A549 (cell line): ENCODE measurements at regions not wholly inside any gene's neighbourhood (a gene's known extent, or its start where the extent isn't known, plus 50 kb on each side); places are given as distances from the start of the nearest gene placed in this dataset.

ENCODE experiments used
- CTCF ChIP-seq: fragments of >200 bp; sonication (Bioruptor Twin); formaldehyde crosslinking; IDR thresholded peaks from 3 replicates; pipeline ENCODE4 v1.5.1; 2016
- EP300 ChIP-seq, 2 experiments: fragments of >200 bp; sonication (Bioruptor Twin); formaldehyde crosslinking; IDR thresholded peaks; 2 replicates in 1 of 2; 3 replicates in 1 of 2; pipeline ENCODE4 v1.6.1; 2016 to 2017
- POLR2A ChIP-seq: IDR thresholded peaks from 2 replicates; pipeline ENCODE4 v1.6.1; 2012; ENCODE audit warnings: mild to moderate bottlenecking, low read length
- RFX5 ChIP-seq: fragments of 450-650 bp; IDR thresholded peaks from 2 replicates; pipeline ENCODE4 v1.7.1; 2014; ENCODE audit warnings: antibody characterized with exemption, mild to moderate bottlenecking, moderate library complexity

GRCh38 chr17:73743518-73744201, 99.4 kb upstream of the SDK2 start:
- TF ChIP-seq CTCF (no peak), RFX5 (no peak), EP300 (IDR thresholded peaks at IDR 0.05) (no peak), POLR2A (no peak)
